Cardiac septum (tissue), 1 donor: ENCODE measurements at regions not wholly inside any gene's neighbourhood (a gene's known extent, or its start where the extent isn't known, plus 50 kb on each side); places are given as distances from the start of the nearest gene placed in this dataset.

Experiments
- DNase-seq: peaks from one replicate; pipeline ENCODE4 v3.0.0-alpha.2; 2020; ENCODE audit warnings: low spot score
- intact Hi-C: fragments of 100-400 bp; cut with DNase I; formaldehyde crosslinking; loops from one replicate; pipeline ENCODE4 v1.14.0; 2022
- donor health status: DM: no; HTN: no; CAD: no.

DNA sequence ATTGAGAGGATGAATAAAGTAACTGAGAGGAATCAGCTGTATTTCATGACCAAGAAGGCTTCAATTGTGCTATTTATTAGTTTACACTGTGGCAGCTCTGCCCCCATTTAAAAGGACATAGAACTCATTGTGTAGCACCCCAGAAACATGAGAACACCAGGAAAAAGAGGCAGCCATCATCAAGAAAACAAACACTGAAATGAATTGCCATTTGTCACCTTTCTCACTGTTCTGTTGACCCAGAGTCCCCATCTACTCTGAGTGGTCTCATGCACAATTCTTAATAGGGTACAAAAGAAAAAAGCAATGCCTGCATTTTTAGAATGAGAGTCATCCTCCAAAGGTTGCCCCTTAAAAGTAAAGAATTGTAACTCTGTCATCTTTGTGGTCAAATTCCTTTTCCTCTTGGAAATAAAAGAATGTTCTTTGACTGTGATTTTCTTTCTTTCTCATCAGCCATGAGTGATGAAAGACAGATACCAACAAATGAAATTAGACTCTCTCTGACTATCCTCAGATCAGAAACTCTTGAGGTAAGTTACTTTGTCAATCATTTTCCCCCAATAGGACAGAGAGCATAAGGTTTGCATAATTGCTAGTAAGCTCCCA is 1941.9 kb upstream of the PIK3C3 start:
- intact Hi-C loops, result no loop called here
- no peak for DNase-seq

DNA sequence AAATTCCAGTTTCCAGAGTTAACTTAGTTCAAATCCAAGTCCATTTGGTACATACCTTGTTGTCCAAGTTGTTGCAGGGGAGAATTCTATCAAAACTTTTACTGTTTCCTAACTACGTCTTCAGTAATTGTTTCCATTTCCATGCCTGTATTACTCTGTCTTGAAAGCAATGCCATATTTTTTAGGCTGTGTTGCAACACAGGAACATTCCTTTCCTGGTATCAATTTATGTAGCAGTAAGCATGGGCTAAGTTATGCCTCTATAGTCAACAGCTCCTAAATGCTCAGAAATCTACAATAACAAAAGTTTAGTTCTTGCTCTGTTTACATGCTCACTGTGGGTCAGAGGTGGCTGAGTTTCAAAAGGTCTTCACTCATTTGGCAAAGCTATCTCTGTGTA is 1943.8 kb upstream of the PIK3C3 start:
- no peak for DNase-seq
- intact Hi-C loops, result no loop called here

DNA sequence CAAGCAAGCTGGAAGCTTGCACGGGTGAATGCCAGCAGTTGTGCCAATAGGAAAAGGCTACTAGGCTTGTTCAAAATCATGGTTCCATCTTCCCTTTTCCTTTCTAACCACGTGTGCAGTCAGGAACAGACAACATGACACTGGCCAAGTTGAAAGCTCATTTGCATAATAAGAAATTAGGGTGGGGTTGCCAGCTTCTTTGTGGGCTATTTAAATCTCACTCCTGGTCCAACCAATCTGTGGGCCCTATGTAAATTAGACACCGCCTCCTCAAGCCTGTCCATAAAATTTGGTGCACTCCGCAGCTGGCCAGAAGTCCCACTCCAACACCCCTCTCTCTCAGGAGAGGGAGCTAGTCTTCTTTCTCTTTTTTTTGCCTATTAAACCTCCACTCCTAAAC is 1948.4 kb upstream of the PIK3C3 start:
- no peak for DNase-seq
- intact Hi-C loops, result no loop called here

DNA sequence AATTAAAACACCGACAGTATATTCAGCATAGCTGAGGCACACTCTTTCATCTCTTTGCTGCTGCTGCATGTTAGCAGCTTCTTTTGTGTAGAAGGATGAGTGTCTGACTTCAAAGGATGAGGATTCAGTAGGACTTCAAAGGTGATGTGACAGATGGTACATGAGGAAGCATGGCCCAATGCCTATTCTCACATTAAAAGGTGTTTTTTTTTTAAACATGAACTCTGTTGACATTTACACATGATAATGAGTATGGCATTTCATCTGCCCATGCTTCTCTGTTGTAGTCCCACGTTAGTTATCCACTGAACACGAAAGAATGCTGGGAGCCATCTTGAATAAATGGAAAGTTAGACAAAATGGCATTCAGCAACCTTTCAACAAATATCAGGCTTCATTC is 1950.8 kb upstream of the PIK3C3 start:
- DNase-seq, result no peak
- intact Hi-C loops, result no loop called here

DNA sequence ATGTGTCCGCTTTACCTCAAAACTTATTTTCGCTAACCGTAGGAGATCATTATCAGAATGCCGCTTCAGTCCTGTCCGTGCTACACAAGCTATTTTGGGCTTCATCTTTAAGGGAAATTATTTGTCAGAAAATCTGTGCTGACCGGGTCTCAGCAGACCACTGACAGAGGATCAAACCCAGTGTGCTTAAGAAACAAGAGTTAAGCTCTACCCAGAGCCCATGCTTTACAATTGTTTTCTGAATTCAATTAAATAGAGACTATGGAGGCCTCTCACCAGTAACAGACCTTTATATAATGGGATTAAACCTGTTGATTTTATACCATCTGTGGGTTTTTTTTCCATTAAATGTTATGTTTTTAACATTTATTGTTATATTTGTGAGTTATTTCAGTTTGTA is 1956.7 kb upstream of the PIK3C3 start:
- no peak for DNase-seq
- intact Hi-C loops, result no loop called here

DNA sequence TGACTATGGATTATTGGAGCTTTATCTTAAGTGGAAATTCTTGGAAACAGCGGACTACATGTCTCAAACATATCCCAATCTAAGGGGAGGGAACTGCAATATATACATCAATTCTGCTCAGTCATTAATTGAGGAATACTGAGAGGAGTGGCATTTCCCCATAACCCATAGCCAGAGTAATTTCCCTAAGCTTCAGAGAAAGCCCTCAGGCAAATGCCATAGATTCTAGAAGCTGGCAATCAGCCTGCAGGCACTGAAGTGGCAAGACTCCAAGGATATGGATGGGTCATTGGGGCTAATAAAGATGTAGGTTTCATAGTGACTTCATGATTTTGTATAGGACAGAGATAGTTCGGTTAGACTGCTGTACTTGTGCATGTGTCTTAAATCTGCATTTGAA is 1960.5 kb upstream of the PIK3C3 start:
- no peak for DNase-seq
- intact Hi-C loops, result no loop called here

DNA sequence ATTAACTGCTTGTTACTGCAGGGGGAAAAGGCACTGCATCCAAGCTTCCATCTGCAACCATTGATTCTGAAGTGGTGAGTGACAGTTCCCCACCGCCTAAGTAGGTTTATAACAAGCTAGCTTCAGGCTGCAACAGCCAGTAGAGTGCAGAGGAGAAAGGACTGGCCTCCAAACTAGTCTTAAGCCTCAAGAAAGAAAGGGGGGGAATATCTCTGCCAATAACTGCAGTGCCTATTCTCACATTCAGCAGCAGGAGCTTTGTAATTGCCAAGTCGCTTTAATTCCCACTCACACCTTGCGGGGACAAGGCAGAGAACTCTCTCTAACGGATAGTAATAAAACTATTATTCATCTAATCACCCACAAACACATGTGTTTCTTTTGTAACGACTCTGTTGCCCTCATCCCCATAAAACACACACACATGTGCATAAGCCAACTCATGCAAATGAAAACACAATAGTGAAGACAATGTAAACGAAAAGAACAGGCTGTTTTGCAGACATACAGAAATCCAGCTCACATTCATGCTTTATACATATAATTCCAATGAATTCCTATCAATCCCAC is 1963.3 kb upstream of the PIK3C3 start:
- DNase-seq, result no peak
- intact Hi-C loops, result no loop called here

DNA sequence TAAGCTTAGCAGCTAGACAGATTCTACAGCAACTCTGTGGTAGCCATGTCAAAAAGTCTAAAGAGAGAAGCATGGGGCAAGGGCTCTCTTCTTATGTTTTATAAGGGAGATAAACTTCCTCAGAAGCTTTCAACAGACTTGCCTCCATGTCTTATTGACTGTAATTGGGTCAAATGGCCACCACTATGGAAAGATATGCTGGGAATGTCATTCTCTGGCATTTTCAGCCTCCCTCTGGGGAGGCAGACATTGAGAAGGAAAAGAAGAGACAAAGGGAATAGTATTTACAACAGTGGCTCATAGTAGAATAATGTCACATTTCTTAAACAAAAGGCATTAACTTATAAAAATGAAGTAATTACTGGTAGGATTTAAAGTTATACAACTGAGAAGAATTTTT is 1964.5 kb upstream of the PIK3C3 start:
- intact Hi-C loops, result no loop called here
- DNase-seq, result no peak

DNA sequence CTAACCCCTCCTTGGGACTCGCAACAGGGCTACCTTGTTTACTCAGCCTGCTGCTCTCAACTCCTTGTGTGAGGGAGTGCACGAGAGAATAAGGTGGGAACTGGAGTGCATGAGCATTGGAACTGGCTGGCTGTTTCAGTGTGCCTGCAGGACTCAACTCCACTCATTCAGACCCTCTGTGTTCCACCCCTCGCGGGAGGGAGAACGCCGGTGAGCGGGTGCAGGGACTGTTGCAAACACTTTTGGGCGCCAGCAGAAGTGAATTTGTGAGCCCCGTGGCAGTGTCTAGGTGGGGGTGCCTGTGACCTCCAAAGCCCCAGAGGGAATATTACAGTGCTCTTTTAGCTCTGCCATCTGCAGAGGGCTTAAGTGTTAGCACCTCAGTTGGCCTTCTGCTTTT is 1978.3 kb upstream of the PIK3C3 start:
- DNase-seq, result no peak

DNA sequence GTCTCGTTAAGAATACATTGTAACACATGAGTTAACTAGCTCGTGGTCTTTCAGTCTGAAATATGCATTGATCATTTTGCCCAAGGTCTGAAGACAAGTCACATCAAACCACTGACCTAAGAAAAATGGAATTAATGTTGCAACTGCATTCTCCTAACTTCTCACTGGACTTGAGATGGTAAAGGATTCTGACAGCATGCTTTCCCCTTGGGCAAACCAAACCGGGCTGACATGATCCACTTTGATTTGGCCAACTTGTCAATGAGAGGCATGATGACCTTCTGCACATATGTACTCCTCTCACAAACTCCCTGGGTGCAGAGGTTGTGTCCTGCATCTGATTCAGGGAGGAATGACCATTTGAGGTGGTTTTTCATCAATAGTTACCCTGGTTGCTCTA is 1982.5 kb upstream of the PIK3C3 start:
- DNase-seq, result no peak

More for the DNA sequence above, 1978.3 kb upstream of the PIK3C3 start:
- intact Hi-C loops, result no loop called here

DNA sequence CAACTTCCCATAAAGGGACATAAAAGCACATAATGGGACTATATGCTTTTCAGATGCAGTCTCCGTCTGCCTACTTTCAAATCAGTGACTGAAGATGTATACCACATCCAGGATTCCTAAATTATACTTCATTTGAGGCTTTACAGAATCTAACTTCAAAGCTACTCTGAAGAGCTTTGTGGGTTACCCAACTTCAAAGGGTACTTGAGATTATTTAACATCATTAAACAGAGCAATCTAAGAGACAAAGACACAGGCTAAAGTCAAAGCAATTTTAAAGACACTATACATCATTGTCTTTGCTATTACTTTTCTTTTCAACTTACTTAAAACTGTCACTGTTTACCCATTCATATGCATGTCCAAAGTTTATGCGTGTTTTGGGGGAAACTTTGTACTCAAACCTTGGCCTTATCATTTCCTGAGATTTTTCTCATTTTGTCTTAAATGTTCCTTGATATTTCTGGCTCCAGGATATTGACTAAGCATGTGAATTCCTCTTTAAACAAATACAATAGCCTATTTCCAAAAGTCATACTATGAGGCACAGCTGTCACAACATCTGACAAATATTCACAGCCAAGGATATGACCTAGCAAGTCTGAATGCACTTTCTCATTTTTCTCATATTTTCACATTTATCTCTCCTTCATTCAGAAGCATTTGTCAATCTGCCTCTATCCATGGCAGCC is 1985.1 kb upstream of the PIK3C3 start:
- intact Hi-C loops, result no loop called here
- DNase-seq, result no peak

More for the DNA sequence above, 1982.5 kb upstream of the PIK3C3 start:
- intact Hi-C loops, result no loop called here

DNA sequence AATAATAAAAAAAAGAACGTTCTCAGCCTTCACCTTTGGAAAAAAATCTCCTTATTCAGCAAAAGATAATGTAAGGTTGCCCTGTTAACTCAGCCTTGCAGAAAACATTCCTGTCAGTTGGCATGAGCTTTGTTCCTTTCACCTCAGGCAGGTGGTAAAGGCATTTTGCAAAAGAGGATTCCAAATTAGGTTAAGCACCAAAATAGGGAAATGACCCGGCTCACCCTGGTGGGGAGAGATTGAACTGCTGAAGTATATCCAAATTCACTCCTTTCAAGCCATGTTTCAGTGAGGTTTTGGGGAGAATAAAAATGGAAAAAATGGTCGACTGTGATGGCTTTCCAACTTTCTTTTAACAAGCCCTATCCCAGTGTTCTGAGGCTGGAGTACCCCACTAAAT is 1988.8 kb upstream of the PIK3C3 start:
- DNase-seq, result no peak
- intact Hi-C loops, result no loop called here

DNA sequence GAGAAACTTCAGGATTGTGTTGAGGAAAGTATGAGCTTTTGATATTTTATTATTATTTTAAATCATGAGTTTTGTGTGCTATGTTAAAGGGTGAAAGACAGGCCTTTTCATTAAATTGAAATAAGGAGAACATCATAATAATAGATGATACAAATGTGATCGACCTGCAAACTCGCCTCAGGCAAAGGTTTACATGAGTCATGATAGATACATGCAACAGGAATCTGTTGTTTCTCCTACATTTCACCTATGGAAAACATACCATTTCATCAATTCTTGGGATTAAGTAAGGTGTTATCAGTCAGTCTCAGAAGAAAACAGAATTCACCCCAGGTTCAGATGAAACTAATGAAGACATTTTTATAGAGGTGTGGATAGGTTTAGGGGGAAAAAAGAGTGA is 1992.5 kb upstream of the PIK3C3 start:
- intact Hi-C loops, result no loop called here
- DNase-seq, result no peak

DNA sequence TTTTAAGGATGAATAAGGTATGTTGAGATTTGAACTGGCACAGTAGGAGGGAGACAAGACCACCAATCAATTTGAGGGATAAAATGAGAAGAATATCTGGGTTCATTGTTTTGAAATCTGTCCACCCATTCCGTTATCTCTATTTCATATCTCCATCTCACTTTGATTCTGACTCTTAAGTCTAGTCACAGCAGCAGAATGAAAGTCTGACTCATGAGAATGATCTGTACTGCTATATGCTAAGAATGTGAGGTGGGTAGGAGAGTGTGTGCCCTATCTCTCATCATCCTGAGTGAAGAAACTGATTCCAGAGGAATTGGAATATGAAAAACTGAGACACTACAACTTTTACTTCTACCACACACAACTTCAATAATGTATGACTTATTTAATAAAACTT is 1994.5 kb upstream of the PIK3C3 start:
- intact Hi-C loops, result no loop called here
- no peak for DNase-seq

DNA sequence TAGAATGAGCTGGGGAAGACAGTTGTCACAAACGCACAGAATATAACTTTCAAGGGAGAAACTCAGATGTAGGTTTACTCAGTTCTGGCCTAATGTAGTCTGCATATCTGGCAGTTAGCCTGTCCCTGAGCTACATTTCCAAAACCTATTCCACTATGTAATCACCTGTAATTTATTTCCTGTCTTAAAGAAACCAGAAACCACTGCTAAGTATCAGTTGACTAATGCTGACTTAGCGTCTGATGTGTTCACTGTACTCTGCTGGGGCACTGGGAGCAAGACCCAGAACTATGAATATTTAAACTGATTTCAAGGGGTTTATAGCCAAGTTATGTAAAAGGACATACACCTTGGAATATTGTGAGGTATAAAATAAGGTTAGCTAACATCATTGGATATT is 1995.2 kb upstream of the PIK3C3 start:
- intact Hi-C loops, result no loop called here
- no peak for DNase-seq

DNA sequence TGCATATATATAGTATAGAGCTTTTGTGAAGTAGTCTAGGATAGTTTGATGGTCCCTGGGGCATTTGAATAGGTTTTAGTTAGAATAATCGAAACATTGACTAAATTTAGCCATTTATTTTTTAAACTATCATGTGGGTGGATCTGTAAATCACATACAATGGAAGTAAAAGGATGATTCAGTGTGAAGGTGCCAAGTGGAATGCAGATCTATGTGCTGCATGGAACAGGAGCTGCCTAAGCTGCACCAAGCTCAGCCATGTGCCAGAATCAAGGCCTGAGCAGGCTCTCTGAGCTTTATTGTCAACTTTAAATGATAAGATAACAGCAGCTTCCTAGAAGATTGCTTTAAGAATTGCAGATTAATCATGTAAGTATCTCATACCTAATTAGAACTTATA is 1996.2 kb upstream of the PIK3C3 start:
- DNase-seq, result no peak
- intact Hi-C loops, result no loop called here

DNA sequence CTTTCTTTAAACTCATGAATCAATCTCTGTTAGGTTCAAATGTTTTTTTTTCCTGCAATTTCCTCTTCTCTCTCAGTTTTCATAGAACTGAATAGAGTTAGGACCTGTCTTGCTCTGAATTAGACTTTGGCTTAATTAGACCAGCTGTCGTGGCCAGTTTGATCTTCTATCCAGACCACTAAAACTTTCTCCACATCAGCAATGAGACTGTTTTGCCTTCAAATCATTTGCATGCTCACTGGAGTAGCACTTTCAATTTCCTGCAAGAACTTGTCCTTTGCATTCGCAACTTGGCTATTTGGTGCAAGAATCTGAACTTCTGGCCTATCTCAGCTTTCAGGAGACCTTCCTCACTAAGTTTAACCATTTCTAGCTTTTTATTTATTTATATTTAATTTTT is 2002.2 kb upstream of the PIK3C3 start:
- intact Hi-C loops, result no loop called here

DNA sequence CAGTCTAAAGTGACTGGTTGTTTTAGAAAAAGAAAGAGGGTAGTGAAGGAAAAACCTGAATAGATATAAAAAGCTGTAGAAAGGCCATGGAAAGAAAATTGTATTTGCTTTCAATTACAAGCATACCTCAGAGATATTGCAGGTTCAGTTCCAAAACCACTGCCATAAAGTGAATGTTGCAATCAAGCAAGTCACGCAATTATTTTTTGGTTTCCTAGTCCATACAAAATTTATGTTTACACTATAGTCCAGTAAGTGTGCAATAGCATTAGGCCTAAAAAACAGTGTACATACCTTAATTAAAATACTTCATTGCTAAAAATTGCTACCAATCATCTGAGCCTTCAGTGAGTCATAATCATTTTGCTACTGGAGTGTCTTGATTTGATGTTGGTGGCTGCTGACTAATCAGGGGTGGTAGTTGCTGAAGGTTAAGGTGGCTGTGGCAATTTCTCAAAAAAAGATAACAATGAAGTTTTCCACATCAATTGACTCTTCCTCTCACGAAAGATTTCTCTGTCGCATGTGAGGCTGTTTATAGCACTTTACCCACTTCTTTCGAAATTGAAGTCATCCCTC is 2003.8 kb upstream of the PIK3C3 start:
- DNase-seq, result no peak
- intact Hi-C loops, result no loop called here

More for the DNA sequence above, 2002.2 kb upstream of the PIK3C3 start:
- no peak for DNase-seq

DNA sequence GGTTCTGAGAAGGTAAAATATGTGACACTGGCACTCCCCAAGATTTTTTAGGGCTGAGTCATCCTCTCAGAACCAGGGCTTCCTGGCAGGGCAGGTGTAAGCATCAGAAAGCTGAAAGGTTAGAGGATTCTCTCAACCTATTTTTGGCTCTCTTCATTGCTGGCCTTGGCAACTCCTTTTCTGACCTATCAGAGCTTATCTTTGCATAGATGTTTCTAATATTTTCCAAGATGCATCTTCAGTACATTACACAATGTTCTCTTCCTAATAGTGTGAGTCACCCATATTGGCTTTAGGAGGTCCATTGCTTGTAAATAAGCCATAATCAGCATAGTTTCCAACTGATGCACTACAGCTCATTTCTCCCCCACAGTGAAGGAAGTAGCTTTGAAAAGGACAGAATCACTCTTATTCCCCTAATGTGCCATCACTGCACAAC is 2008.4 kb upstream of the PIK3C3 start:
- intact Hi-C loops, result no loop called here
- DNase-seq, result no peak

DNA sequence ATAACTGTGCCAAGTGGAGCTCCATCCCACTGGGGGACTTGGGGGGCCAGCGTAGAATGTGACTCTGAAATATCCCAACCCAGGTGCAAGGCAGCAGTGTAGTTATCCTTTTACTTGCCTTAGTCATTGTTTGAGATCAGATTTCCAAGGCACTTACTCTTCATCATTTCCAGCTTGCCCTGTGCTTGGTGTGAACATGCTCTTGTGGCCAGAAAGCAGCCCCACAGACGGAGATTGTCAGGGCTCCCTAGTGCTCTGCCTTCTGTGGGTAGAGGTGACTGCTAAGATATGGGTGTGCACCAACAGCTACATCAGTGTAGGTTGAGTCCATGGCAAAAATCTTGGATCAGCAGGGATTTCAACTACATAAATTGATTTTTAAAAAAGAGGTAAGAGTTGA is 2010.0 kb upstream of the PIK3C3 start:
- DNase-seq, result no peak
- intact Hi-C loops, result no loop called here

DNA sequence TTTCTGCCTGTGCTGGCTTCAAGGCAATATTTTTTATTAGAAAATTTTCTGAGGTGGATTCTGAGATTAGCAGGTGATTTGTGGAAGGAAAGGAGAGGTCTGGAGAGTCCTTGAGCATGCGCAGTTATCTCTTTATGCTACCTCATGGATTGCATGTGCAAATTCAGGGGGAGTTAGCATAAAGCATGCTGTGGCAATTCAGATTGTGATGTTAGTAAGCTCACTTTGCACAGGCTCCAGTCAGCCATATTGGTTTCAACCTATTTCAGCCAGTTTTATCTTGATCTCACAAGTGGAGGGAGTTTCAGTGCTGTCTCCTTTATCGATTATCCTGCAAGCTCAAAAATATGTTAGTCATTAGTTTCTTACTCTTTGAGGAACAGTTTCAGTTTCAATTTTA is 2012.3 kb upstream of the PIK3C3 start:
- intact Hi-C loops, result no loop called here
- DNase-seq, result no peak
